Liver (tissue), 3 donors: ENCODE measurements at regions not wholly inside any gene's neighbourhood (a gene's known extent, or its start where the extent isn't known, plus 50 kb on each side); places are given as distances from the start of the nearest gene placed in this dataset.

ENCODE experiments used
- EGR1 ChIP-seq, 2 donors: IDR thresholded peaks; 2 replicates each; pipeline ENCODE4 v1.6.1; 2016 to 2018; ENCODE audit warnings: antibody characterized with exemption in 2 of 2, low read depth in 2 of 2
- FOXA2 ChIP-seq: IDR thresholded peaks from 2 replicates; pipeline ENCODE4 v1.6.1; 2016; ENCODE audit warnings: antibody characterized with exemption
- GABPA ChIP-seq, 2 donors: IDR thresholded peaks in 1 of 2; conservative IDR thresholded peaks in 1 of 2; 2 replicates each; pipeline ENCODE4 v1.6.1; 2016; ENCODE audit warnings: antibody characterized with exemption in 2 of 2, mild to moderate bottlenecking in 1 of 2, moderate library complexity in 1 of 2
- HNF4A ChIP-seq, 2 donors: conservative IDR thresholded peaks; 2 replicates each; pipeline ENCODE4 v1.6.1; 2016; ENCODE audit warnings: antibody characterized with exemption in 2 of 2, mild to moderate bottlenecking in 2 of 2
- JUND ChIP-seq, 2 donors: IDR thresholded peaks; 2 replicates each; pipeline ENCODE4 v1.6.1; 2016; ENCODE audit warnings: antibody characterized with exemption in 2 of 2
- MAX ChIP-seq: IDR thresholded peaks from 2 replicates; pipeline ENCODE4 v1.6.1; 2016; ENCODE audit warnings: antibody characterized with exemption
- REST ChIP-seq: IDR thresholded peaks from 2 replicates; pipeline ENCODE4 v1.6.1; 2016; ENCODE audit warnings: antibody characterized with exemption, mild to moderate bottlenecking
- SP1 ChIP-seq: IDR thresholded peaks from 2 replicates; pipeline ENCODE4 v1.6.1; 2018; ENCODE audit warnings: antibody characterized with exemption, mild to moderate bottlenecking
- TAF1 ChIP-seq: conservative IDR thresholded peaks from 2 replicates; pipeline ENCODE4 v1.6.1; 2016; ENCODE audit warnings: antibody characterized with exemption, mild to moderate bottlenecking
- YY1 ChIP-seq: IDR thresholded peaks from 2 replicates; pipeline ENCODE4 v1.6.1; 2016; ENCODE audit warnings: antibody characterized with exemption, mild to moderate bottlenecking
- TF ChIP-seq, protein P1 (sequence below): fragments of 150-350 bp; IDR thresholded peaks from 2 replicates; pipeline ENCODE4 v1.5.1; 2017; ENCODE audit warnings: improper control_type of control experiment, low read depth, low read length; ENCODE audit not compliant: missing input control
- TF ChIP-seq, protein P2 (sequence below): IDR thresholded peaks from 2 replicates; pipeline ENCODE4 v1.6.1; 2016; ENCODE audit warnings: antibody characterized with exemption
- TF ChIP-seq, protein P3 (sequence below): IDR thresholded peaks from 2 replicates; pipeline ENCODE4 v1.6.1; 2016; ENCODE audit warnings: antibody characterized with exemption
- donor health status: healthy.
- donor health status: healthy.

- TF ChIP-seq, protein P1, sequence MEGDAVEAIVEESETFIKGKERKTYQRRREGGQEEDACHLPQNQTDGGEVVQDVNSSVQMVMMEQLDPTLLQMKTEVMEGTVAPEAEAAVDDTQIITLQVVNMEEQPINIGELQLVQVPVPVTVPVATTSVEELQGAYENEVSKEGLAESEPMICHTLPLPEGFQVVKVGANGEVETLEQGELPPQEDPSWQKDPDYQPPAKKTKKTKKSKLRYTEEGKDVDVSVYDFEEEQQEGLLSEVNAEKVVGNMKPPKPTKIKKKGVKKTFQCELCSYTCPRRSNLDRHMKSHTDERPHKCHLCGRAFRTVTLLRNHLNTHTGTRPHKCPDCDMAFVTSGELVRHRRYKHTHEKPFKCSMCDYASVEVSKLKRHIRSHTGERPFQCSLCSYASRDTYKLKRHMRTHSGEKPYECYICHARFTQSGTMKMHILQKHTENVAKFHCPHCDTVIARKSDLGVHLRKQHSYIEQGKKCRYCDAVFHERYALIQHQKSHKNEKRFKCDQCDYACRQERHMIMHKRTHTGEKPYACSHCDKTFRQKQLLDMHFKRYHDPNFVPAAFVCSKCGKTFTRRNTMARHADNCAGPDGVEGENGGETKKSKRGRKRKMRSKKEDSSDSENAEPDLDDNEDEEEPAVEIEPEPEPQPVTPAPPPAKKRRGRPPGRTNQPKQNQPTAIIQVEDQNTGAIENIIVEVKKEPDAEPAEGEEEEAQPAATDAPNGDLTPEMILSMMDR, result no peak
- TF ChIP-seq SP1 (no peak), TAF1 (no peak), MAX (no peak), GABPA (IDR thresholded peaks at IDR 0.05 in 1 of 2, conservative IDR thresholded peaks at IDR 0.05 in 1 of 2) (no peak), REST (no peak), JUND (IDR thresholded peaks at IDR 0.05) (no peak), EGR1 (IDR thresholded peaks at IDR 0.05; ENCODE audit: low read depth in 2 of 2) (no peak), HNF4A (conservative IDR thresholded peaks at IDR 0.05) (no peak), YY1 (no peak), FOXA2 (no peak)
- TF ChIP-seq, protein P2, sequence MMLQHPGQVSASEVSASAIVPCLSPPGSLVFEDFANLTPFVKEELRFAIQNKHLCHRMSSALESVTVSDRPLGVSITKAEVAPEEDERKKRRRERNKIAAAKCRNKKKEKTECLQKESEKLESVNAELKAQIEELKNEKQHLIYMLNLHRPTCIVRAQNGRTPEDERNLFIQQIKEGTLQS, result no peak
- TF ChIP-seq, protein P3, sequence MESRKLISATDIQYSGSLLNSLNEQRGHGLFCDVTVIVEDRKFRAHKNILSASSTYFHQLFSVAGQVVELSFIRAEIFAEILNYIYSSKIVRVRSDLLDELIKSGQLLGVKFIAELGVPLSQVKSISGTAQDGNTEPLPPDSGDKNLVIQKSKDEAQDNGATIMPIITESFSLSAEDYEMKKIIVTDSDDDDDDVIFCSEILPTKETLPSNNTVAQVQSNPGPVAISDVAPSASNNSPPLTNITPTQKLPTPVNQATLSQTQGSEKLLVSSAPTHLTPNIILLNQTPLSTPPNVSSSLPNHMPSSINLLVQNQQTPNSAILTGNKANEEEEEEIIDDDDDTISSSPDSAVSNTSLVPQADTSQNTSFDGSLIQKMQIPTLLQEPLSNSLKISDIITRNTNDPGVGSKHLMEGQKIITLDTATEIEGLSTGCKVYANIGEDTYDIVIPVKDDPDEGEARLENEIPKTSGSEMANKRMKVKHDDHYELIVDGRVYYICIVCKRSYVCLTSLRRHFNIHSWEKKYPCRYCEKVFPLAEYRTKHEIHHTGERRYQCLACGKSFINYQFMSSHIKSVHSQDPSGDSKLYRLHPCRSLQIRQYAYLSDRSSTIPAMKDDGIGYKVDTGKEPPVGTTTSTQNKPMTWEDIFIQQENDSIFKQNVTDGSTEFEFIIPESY, result no peak
These were observed 326.2 kb downstream of the UQCRFS1 start for GRCh38 chr19:28886708-28887107.
